Skeletal muscle tissue (tissue), 3 donors: ENCODE measurements at regions not wholly inside any gene's neighbourhood (a gene's known extent, or its start where the extent isn't known, plus 50 kb on each side); places are given as distances from the start of the nearest gene placed in this dataset.

ENCODE experiments used
- H3K27ac ChIP-seq: one replicate; pipeline ENCODE4 v1.7.0; 2013; ENCODE audit warnings: mild to moderate bottlenecking, low read depth, low read length, inconsistent platforms
- H3K27me3 ChIP-seq, 3 donors: one replicate each; pipeline ENCODE4 v1.7.0; 2013; ENCODE audit warnings: low read length in 3 of 3; ENCODE audit not compliant: control insufficient read depth in 3 of 3, insufficient read depth in 3 of 3
- H3K36me3 ChIP-seq, 3 donors: one replicate each; pipeline ENCODE4 v1.7.0; 2013; ENCODE audit warnings: low read length in 3 of 3; ENCODE audit not compliant: control insufficient read depth in 3 of 3, insufficient read depth in 3 of 3
- H3K4me1 ChIP-seq, 3 donors: one replicate each; pipeline ENCODE4 v1.7.0; 2013; ENCODE audit warnings: low read length in 3 of 3, mild to moderate bottlenecking in 3 of 3; ENCODE audit not compliant: control insufficient read depth in 3 of 3, insufficient read depth in 3 of 3
- H3K4me3 ChIP-seq, 3 donors: one replicate each; pipeline ENCODE4 v1.7.0; 2013; ENCODE audit warnings: low read length in 3 of 3
- H3K9ac ChIP-seq, 3 donors: one replicate each; pipeline ENCODE4 v1.7.0; 2013; ENCODE audit warnings: low read length in 3 of 3, mild to moderate bottlenecking in 3 of 3, moderate library complexity in 2 of 3, low read depth in 1 of 3
- H3K9me3 ChIP-seq, 3 donors: one replicate each; pipeline ENCODE4 v1.7.0; 2013; ENCODE audit warnings: low read length in 3 of 3; ENCODE audit not compliant: control insufficient read depth in 3 of 3
- donor health status: Osteomylitis.

DNA sequence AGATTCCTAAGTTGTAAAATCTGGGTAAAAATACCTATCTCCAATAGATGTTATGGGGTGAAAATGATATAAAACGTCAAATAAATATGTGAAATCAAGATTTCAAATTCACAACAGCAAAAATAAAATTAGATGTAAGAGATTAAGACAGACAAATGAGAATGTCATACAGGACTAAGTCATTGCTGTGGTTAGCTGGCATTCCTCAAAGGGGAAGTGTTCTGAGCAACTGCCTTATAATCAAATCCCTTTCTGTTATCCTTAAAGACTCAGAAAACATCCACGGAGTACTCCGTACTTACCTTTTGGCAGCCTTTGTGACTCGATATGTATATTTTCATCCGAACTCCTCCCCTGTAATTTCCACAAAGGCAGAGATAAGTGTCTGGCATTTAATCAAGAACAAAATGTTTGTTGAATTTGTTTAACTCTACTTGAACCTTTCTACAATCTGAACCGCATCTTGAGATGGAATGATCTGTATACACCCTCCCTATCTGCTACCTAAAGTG lies 559.6 kb downstream of the GATA3 start:
- no peaks in the 10 kb centered on the region for H3K4me1 ChIP-seq
- H3K9ac ChIP-seq, result no peak overlapping the region
- no peak overlapping the region for H3K27ac ChIP-seq
- H3K36me3 ChIP-seq, result no peaks in the 10 kb centered on the region
- no peaks in the 10 kb centered on the region for H3K27me3 ChIP-seq
- no peaks in the 10 kb centered on the region for H3K9me3 ChIP-seq
- H3K4me3 ChIP-seq, result no peak overlapping the region

DNA sequence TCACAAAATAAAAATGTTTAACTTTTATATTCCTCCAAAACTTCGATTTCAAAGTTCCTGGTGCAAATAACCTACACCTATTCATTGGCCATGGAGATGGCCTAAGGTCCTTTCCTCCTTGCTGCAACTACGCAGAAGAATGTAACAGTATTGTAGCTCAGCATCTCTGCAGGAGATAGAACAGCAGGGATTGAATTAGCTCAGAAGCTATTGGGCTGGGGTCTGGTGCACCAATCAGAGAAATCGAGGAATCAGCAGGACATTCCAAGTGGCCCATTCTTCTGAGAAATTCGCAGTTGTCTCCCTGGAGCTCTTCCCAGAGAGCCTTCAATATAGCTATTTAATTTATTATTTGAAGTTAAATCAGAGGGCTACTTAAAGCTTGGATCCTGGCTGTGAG lies 560.6 kb downstream of the GATA3 start:
- H3K36me3 ChIP-seq, result no peaks in the 10 kb centered on the region
- H3K9ac ChIP-seq, result no peak overlapping the region
- H3K27me3 ChIP-seq, result no peaks in the 10 kb centered on the region
- no peak overlapping the region for H3K4me3 ChIP-seq
- no peaks in the 10 kb centered on the region for H3K9me3 ChIP-seq
- no peak overlapping the region for H3K27ac ChIP-seq
- H3K4me1 ChIP-seq, result no peaks in the 10 kb centered on the region

DNA sequence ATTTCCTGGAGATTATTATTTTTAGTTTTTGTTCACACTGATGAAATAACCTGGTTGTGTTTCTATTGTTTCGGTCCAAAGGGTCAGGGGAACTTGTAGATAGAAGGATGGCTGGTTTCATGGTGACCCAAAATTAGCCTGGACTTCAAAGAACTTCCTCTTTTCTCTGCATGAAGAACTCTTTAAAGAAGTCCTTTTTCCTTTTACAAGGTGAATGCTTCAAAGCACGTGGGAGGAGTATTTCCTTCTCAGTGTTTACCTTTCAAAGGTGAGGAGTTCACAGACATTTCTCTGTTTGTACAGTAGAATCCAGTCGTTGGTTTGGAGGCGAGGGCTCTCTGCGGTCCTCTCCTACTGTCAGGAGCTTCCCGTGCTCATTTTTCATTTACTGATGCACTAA lies 561.7 kb downstream of the GATA3 start:
- Histone ChIP-seq H3K4me3 (no peak overlapping the region), H3K36me3 (no peaks in the 10 kb centered on the region), H3K9ac (no peak overlapping the region), H3K27ac (no peak overlapping the region), H3K9me3 (no peaks in the 10 kb centered on the region), H3K27me3 (no peaks in the 10 kb centered on the region), H3K4me1 (no peaks in the 10 kb centered on the region)

DNA sequence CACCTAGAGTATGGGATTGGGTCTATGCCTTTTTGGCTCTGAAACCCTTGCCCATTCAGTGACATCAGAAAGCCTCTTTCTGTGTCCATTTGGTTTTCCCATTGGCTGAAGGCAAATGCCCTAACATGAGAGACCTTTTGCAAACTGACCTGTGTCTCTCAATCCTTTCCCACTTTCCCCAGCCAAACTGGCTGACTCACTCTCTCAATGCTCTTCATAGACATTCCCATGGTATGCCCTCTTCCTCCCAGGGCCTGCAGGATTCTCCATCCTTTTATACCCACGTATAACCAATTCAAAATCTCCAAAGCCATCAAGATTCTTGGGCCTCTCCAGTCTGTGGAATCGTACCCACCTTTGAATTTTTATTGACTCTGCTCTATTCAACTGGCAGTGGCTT lies 563.3 kb downstream of the GATA3 start:
- Histone ChIP-seq H3K9me3 (no peaks in the 10 kb centered on the region), H3K36me3 (no peaks in the 10 kb centered on the region), H3K9ac (no peak overlapping the region), H3K27me3 (no peaks in the 10 kb centered on the region), H3K4me1 (no peaks in the 10 kb centered on the region), H3K27ac (no peak overlapping the region), H3K4me3 (no peak overlapping the region)

DNA sequence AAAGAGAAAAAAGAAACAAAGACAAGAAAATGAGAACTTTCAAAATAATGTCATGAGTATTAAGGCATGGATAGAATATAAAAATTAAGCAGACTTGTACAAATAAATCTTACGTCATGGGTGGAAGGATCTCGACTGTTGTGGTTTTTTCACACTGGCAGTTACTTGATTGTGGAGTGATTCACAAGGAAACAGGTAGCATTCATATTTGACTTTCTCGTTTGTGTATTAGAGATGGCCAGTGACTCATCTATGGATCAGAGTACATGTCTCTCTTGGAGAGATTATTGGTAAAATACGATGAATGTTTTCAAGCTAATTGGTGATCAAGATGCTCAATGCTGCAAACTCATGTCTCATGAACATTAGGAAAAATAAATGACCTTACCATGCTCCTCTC lies 564.3 kb downstream of the GATA3 start:
- Histone ChIP-seq H3K27me3 (no peaks in the 10 kb centered on the region), H3K4me1 (no peaks in the 10 kb centered on the region), H3K27ac (no peak overlapping the region), H3K9me3 (no peaks in the 10 kb centered on the region), H3K9ac (no peak overlapping the region), H3K4me3 (no peak overlapping the region), H3K36me3 (no peaks in the 10 kb centered on the region)

DNA sequence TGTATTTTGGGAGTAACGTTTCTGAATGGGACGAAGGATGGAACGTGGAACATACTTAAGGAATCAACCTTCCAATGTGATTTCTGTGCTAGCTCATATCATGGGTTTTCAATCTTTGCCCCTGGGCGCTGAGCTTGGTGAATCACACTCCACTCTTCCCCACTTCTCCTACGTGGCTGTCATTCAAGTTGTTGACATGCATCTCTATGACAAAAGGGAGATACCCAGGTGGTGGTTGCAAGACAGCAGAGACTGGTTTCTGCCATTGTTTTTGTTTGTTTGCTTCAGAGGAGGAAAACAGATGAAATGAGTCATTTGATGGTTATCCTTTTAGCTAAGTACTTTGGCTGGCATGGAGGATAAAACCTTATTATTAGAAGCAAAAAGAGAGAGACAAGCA lies 573.9 kb downstream of the GATA3 start:
- no peak overlapping the region for H3K27ac ChIP-seq
- no peak overlapping the region for H3K9ac ChIP-seq

DNA sequence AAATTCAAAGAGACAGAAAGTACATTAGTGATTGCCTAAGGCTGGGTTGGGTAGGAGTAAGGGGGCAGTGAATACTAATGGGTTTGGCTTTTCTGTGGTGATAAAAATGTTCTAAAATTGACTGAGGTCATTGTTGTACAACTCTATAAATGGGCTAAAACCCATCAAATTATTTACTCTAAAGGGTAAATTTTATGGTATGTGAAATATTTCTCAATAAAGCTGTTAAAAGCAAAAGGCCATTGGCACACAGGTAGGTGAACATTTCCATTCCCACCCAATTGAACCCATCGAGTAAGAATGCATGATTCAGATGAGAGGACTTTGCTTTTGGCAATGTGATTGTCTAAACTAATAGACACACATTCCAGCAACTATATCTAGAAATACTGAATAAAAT lies 579.4 kb downstream of the GATA3 start:
- no peaks in the 10 kb centered on the region for H3K36me3 ChIP-seq
- no peaks in the 10 kb centered on the region for H3K27me3 ChIP-seq
- H3K4me3 ChIP-seq, result no peak overlapping the region
- H3K9me3 ChIP-seq, result peaks cover 0 to 3% (median 0%) of the 10 kb centered on the region in 3 donors
- no peaks in the 10 kb centered on the region for H3K4me1 ChIP-seq
- H3K9ac ChIP-seq, result no peak overlapping the region
- H3K27ac ChIP-seq, result no peak overlapping the region

More for the DNA sequence above, 573.9 kb downstream of the GATA3 start:
- no peaks in the 10 kb centered on the region for H3K27me3 ChIP-seq
- no peaks in the 10 kb centered on the region for H3K4me1 ChIP-seq
- H3K36me3 ChIP-seq, result no peaks in the 10 kb centered on the region
- peaks cover 0 to 3% (median 0%) of the 10 kb centered on the region in 3 donors for H3K9me3 ChIP-seq
- H3K4me3 ChIP-seq, result no peak overlapping the region

DNA sequence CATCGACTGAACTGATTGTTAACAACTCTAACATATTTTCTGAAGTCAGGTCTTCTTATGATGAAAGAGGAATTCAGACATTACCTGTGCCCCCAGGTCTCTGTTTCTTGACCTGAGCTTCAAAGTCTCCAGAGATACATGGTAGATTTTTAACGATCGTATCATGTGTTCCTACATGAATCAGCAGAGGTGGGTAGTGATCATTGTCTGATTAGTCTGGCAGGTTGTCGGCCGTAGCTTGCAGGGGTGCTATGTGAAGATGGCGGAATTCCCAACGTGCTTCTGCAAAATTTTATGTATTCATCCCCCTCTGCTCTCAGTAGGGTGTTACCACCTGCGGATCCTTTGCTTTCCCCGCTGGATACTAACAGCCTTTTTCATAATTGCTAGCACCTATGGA lies 581.9 kb downstream of the GATA3 start:
- Histone ChIP-seq H3K27me3 (no peaks in the 10 kb centered on the region), H3K36me3 (no peaks in the 10 kb centered on the region), H3K4me3 (no peak overlapping the region), H3K9ac (no peak overlapping the region), H3K4me1 (no peaks in the 10 kb centered on the region), H3K27ac (no peak overlapping the region), H3K9me3 (peaks cover 0 to 3% (median 0%) of the 10 kb centered on the region in 3 donors)

DNA sequence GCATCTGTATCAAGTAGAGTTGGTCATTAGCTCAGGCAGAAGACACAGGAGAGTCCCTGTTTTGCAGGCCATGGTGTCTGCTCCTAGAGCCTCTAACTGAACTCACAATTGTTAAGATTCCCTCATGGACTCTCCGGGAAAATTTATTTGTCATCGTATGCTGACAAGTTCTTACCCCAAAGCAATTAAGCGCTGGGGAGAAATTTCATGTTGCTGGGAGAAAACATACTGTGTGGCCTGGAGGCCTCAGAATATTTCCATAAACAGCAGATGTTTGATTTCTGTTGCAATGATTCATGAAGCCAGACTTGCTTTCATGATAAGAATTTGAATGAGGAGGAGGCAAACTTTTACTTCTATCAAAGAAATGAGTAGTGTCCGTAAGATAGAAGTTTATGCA lies 583.2 kb downstream of the GATA3 start:
- H3K4me3 ChIP-seq, result no peak overlapping the region
- no peak overlapping the region for H3K9ac ChIP-seq
- H3K27me3 ChIP-seq, result no peaks in the 10 kb centered on the region
- no peaks in the 10 kb centered on the region for H3K36me3 ChIP-seq
- H3K9me3 ChIP-seq, result peaks cover 0 to 3% (median 0%) of the 10 kb centered on the region in 3 donors
- no peak overlapping the region for H3K27ac ChIP-seq
- H3K4me1 ChIP-seq, result no peaks in the 10 kb centered on the region

DNA sequence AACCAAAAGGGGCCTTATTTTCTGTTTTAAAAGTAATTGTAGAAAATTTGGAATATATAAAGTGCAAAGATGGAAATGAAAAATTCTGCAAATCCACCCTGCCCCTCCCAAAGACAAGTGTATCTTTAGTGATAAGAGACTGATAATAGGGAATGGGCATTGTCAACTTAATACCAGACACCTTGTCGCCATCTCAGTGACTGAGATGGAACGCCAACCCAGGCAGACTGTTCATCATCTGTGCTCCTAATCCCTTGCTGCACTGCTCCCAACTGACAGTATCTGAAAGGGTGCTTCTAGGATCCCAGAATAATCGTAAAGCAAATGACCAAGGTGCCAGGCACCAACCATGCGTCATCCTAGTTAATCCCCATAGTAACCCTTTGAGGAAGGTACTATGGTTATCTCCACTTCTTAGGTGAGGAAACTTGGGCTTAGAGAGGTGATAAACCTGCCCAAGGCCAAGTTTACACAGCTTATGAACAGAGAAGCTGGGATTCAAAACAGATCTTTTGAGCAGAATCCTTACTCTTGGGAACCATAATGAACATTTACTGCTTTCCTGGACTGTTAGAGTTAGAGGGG lies 583.7 kb downstream of the GATA3 start:
- Histone ChIP-seq H3K4me1 (no peaks in the 10 kb centered on the region), H3K9ac (no peak overlapping the region), H3K36me3 (no peaks in the 10 kb centered on the region), H3K9me3 (no peaks in the 10 kb centered on the region), H3K27ac (no peak overlapping the region), H3K27me3 (no peaks in the 10 kb centered on the region), H3K4me3 (no peak overlapping the region)
